SK-N-SH (cell line): ENCODE measurements at regions not wholly inside any gene's neighbourhood (a gene's known extent, or its start where the extent isn't known, plus 50 kb on each side); places are given as distances from the start of the nearest gene placed in this dataset.
"Not testable (repeated sequence)": the region's sequence is repeated elsewhere in the genome, so short reads cannot be mapped to it uniquely, and the experiment has no call there.

Source experiments
- CTCF ChIA-PET: fragments of 300-600, 350-600 bp; formaldehyde crosslinking; extraction: SDS; loops from one replicate; lab custom pipeline; 2021; lab: Yijun Ruan, JAX
- POLR2A ChIA-PET: fragments of 350-600 bp; sonication (Branson Sonifier 250); formaldehyde crosslinking; extraction: SDS; loops from one replicate; lab custom pipeline; 2020; ENCODE audit warnings: antibody characterized with exemption, inconsistent platforms; lab: Yijun Ruan, JAX
- DNase-seq: peaks from one replicate; pipeline ENCODE4 v3.0.0; 2012
- H2AFZ ChIP-seq: fragments of 200-600 bp; sonication (generic); 2 replicates; pipeline ENCODE4 v1.8.1; 2016; ENCODE audit warnings: antibody characterized with exemption, mild to moderate bottlenecking, low read depth
- H3F3A ChIP-seq: fragments of 200-600 bp; sonication (generic); replicated peaks from 2 replicates; pipeline ENCODE3; 2016; ENCODE audit warnings: antibody characterized with exemption, mild to moderate bottlenecking; ENCODE audit not compliant: insufficient read depth
- H3K27ac ChIP-seq, 2 experiments: fragments of 200-500 bp in 1 of 2; fragments of 200-600 bp in 1 of 2; sonication (Bioruptor generic) in 1 of 2; sonication (generic), shearing (Covaris generic) in 1 of 2; 2 replicates each; pipeline versions ENCODE4 v1.5.1 to v1.6.1; 2014 to 2016; ENCODE audit warnings: low read depth in 2 of 2, inconsistent platforms in 1 of 2, low read length in 1 of 2, mild to moderate bottlenecking in 1 of 2, mixed read lengths in 1 of 2
- H3K27me3 ChIP-seq: fragments of 200-600 bp; sonication (generic), shearing (Covaris generic); 2 replicates; pipeline ENCODE4 v1.6.1; 2016; ENCODE audit warnings: mixed run types; ENCODE audit not compliant: insufficient read depth
- H3K36me3 ChIP-seq, 2 experiments: fragments of 200-500 bp in 1 of 2; fragments of 200-600 bp in 1 of 2; sonication (Bioruptor generic) in 1 of 2; sonication (generic) in 1 of 2; replicated peaks in 1 of 2; 2 replicates each; pipeline versions ENCODE3 to v1.5.1; 2014 to 2016; ENCODE audit warnings: low read length in 1 of 2, mild to moderate bottlenecking in 1 of 2; ENCODE audit not compliant: insufficient read depth in 2 of 2, control insufficient read depth in 1 of 2
- H3K4me1 ChIP-seq, 2 experiments: fragments of 200-500 bp in 1 of 2; fragments of 200-600 bp in 1 of 2; sonication (Bioruptor generic) in 1 of 2; sonication (generic), shearing (Covaris generic) in 1 of 2; 2 replicates each; pipeline versions ENCODE4 v1.5.1 to v1.6.1; 2014 to 2016; ENCODE audit warnings: low read depth in 1 of 2, low read length in 1 of 2, mixed run types in 1 of 2; ENCODE audit not compliant: insufficient read depth in 2 of 2, control insufficient read depth in 1 of 2
- H3K4me2 ChIP-seq: fragments of 200-600 bp; sonication (generic), shearing (Covaris generic); 2 replicates; pipeline ENCODE4 v1.6.1; 2017; ENCODE audit warnings: mixed run types
- H3K4me3 ChIP-seq, 2 experiments: fragments of 200-500 bp in 1 of 2; fragments of 200-600 bp in 1 of 2; sonication (Bioruptor generic) in 1 of 2; sonication (generic), shearing (Covaris generic) in 1 of 2; 2 replicates each; pipeline versions ENCODE4 v1.5.1 to v1.8.1; 2014 to 2016; ENCODE audit warnings: low read depth in 2 of 2, inconsistent platforms in 1 of 2, low read length in 1 of 2, mild to moderate bottlenecking in 1 of 2, mixed read lengths in 1 of 2, moderate library complexity in 1 of 2
- H3K79me2 ChIP-seq: fragments of 200-600 bp; sonication (generic); 2 replicates; pipeline ENCODE4 v1.8.1; 2017; ENCODE audit warnings: mild to moderate bottlenecking; ENCODE audit not compliant: insufficient read depth
- H3K9ac ChIP-seq: fragments of 200-600 bp; sonication (generic); 2 replicates; pipeline ENCODE4 v1.6.1; 2017; ENCODE audit warnings: mixed run types
- H3K9me2 ChIP-seq: fragments of 200-600 bp; sonication (generic); 2 replicates; pipeline ENCODE4 v1.6.1; 2017; ENCODE audit warnings: mixed run types
- H3K9me3 ChIP-seq: fragments of 200-600 bp; sonication (generic); 2 replicates; pipeline ENCODE4 v1.6.1; 2017; ENCODE audit warnings: mixed run types, mild to moderate bottlenecking, moderate library complexity
- H4K20me1 ChIP-seq: fragments of 200-600 bp; sonication (generic); 2 replicates; pipeline ENCODE4 v1.6.1; 2017; ENCODE audit warnings: mild to moderate bottlenecking, mixed run types; ENCODE audit not compliant: insufficient read depth
- CHD2 ChIP-seq: fragments of 150-350 bp; IDR thresholded peaks from 2 replicates; pipeline ENCODE4 v1.6.1; 2018; ENCODE audit warnings: low read length; ENCODE audit not compliant: partially characterized antibody
- ELF1 ChIP-seq: IDR thresholded peaks from 2 replicates; pipeline ENCODE4 v1.4.0; 2012
- FOXJ3 ChIP-seq: sonication (generic); formaldehyde crosslinking; IDR thresholded peaks from 2 replicates; pipeline ENCODE4 v1.5.1; 2020; ENCODE audit warnings: mild to moderate bottlenecking, missing genetic modification reagents
- GABPA ChIP-seq: IDR thresholded peaks from 2 replicates; pipeline ENCODE4 v1.4.0; 2012; ENCODE audit warnings: low read depth, mild to moderate bottlenecking
- GATA2 ChIP-seq: sonication (generic); formaldehyde crosslinking; IDR thresholded peaks from 2 replicates; pipeline ENCODE4 v1.5.0; 2020; ENCODE audit warnings: mild to moderate bottlenecking, missing genetic modification reagents
- MEF2A ChIP-seq: IDR thresholded peaks from 2 replicates; pipeline ENCODE4 v1.4.0; 2012; ENCODE audit warnings: low read depth, borderline replicate concordance
- MXI1 ChIP-seq: IDR thresholded peaks from 2 replicates; pipeline ENCODE4 v1.6.1; 2012; ENCODE audit warnings: mild to moderate bottlenecking, low read depth, low read length, improper control_type of control experiment
- NFIC ChIP-seq: IDR thresholded peaks from 2 replicates; pipeline ENCODE4 v1.4.0; 2012; ENCODE audit warnings: borderline replicate concordance
- POLR2AphosphoS5 ChIP-seq: IDR thresholded peaks from 2 replicates; pipeline ENCODE4 v1.6.1; 2012; ENCODE audit warnings: low read depth, low read length
- RFX5 ChIP-seq: IDR thresholded peaks from 2 replicates; pipeline ENCODE4 v1.6.1; 2012; ENCODE audit warnings: mild to moderate bottlenecking, improper control_type of control experiment, low read length
- RXRA ChIP-seq: IDR thresholded peaks from 2 replicates; pipeline ENCODE4 v1.4.0; 2012; ENCODE audit warnings: low read depth, mild to moderate bottlenecking, borderline replicate concordance
- TAF1 ChIP-seq: IDR thresholded peaks from 2 replicates; pipeline ENCODE4 v1.6.1; 2012; ENCODE audit warnings: low read depth, mild to moderate bottlenecking, low read length, moderate library complexity, borderline replicate concordance
- TCF12 ChIP-seq: IDR thresholded peaks from 2 replicates; pipeline ENCODE4 v1.4.0; 2012
- TEAD4 ChIP-seq: IDR thresholded peaks from 2 replicates; pipeline ENCODE4 v1.4.0; 2012; ENCODE audit warnings: mild to moderate bottlenecking, borderline replicate concordance; ENCODE audit not compliant: insufficient read depth
- WGBS: methylation state at CpG from one replicate; pipeline ENCODE4 v1.1.6; 2017; ENCODE audit warnings: low lambda C conversion rate; 5-methylcytosine and 5-hydroxymethylcytosine counted together
- TF ChIP-seq, protein P1 (sequence below): fragments of 200-600 bp; sonication (generic); IDR thresholded peaks from 2 replicates; pipeline ENCODE4 v1.6.1; 2017; ENCODE audit warnings: antibody characterized with exemption, mild to moderate bottlenecking, moderate library complexity
- TF ChIP-seq, protein P2 (sequence below): IDR thresholded peaks from 2 replicates; pipeline ENCODE4 v1.6.1; 2012; ENCODE audit warnings: mild to moderate bottlenecking, low read depth, low read length, moderate library complexity
- TF ChIP-seq, protein P3 (sequence below): fragments of 150-350 bp; IDR thresholded peaks from 2 replicates; pipeline ENCODE4 v1.6.1; 2016; ENCODE audit warnings: mild to moderate bottlenecking, low read depth, low read length

DNA sequence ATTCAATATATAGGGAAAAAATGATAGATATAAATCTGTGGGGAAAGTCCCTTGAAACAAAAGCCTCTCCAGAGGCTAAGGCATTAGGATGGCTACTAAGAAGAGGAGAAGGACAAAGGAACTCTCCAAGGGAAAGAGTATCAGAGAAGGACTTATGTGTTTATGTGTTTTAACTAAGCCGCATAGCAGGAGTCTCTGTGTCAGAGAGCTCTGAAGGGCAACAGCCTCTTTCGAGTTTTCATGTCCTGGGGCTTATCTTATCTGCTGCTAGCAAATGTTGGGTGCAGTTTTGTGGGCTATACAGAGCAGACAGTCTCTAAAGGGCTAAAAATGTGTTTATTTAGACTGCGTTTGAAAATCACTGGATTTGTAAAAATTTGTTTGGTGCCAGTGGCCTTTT, 1145.6 kb upstream of the DIAPH2 start:
- Histone ChIP-seq H4K20me1 (no peaks in the 10 kb centered on the region), H3K36me3 (peaks cover 0 to 4% of the 10 kb centered on the region in 2 experiments), H3K79me2 (no peaks in the 10 kb centered on the region), H3K27me3 (no peaks in the 10 kb centered on the region), H3K9me3 (no peaks in the 10 kb centered on the region), H3K4me2 (no peak overlapping the region), H3K9me2 (no peaks in the 10 kb centered on the region), H3K9ac (no peak overlapping the region), H3F3A (no peaks in the 10 kb centered on the region), H2AFZ (no peak overlapping the region), H3K4me3 (no peak overlapping the region), H3K4me1 (no peaks in the 10 kb centered on the region), H3K27ac (no peak overlapping the region)
- no peak for TF ChIP-seq NFIC
- TF ChIP-seq, protein P1, sequence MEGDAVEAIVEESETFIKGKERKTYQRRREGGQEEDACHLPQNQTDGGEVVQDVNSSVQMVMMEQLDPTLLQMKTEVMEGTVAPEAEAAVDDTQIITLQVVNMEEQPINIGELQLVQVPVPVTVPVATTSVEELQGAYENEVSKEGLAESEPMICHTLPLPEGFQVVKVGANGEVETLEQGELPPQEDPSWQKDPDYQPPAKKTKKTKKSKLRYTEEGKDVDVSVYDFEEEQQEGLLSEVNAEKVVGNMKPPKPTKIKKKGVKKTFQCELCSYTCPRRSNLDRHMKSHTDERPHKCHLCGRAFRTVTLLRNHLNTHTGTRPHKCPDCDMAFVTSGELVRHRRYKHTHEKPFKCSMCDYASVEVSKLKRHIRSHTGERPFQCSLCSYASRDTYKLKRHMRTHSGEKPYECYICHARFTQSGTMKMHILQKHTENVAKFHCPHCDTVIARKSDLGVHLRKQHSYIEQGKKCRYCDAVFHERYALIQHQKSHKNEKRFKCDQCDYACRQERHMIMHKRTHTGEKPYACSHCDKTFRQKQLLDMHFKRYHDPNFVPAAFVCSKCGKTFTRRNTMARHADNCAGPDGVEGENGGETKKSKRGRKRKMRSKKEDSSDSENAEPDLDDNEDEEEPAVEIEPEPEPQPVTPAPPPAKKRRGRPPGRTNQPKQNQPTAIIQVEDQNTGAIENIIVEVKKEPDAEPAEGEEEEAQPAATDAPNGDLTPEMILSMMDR: no peak
- TF ChIP-seq TCF12: no peak
- 9% methylated on average over 3 of the region's 3 CpGs for WGBS
- ChIA-PET CTCF (no interaction called here), POLR2A (no interaction called here)
- DNase-seq: no peak

DNA sequence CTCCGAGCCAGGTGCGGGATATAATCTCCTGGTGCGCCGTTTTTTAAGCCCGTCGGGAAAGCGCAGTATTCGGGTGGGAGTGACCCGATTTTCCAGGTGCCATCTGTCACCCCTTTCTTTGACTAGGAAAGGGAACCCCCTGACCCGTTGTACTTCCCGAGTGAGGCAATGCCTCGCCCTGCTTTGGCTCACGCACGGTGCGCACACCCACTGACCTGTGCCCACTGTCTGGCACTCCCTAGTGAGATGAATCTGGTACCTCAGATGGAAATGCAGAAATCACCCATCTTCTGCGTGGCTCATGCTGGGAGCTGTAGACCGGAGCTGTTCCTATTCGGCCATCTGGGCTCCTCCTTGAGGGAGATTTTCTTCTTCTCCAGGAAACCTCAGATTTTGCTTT, 1135.1 kb upstream of the DIAPH2 start:
- not testable (repeated sequence) for H3K79me2 ChIP-seq

DNA sequence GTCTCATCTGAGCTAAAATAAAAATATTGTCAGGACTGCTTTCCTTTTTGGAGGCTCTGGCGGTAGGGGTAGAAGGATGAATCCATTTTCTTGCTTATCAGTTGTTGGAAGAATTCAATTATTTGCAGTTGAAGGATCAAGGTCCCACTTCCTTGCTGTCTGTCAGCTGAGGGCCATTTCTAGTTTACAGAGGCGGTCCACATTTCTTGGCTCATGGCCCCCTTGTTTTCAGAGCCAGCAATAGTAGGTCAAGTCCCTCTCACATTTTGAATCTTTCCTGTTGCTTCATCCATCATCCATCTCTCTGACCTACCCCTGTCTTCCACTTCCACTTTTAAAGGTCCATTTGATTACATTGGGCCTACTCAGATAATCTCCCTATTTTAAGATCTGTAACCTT, 1099.3 kb upstream of the DIAPH2 start:
- no peaks in the 10 kb centered on the region for H3K27me3 ChIP-seq
- no peaks in the 10 kb centered on the region for H3K79me2 ChIP-seq
- H3K36me3 ChIP-seq: no peaks in the 10 kb centered on the region
- H3K4me2 ChIP-seq: no peak overlapping the region
- no peaks in the 10 kb centered on the region for H3K9me3 ChIP-seq
- H3K9ac ChIP-seq: no peak overlapping the region
- no peaks in the 10 kb centered on the region for H3F3A ChIP-seq
- 11% methylated on average over 2 of the region's 2 CpGs for WGBS
- no peak for DNase-seq
- H3K9me2 ChIP-seq: no peaks in the 10 kb centered on the region
- POLR2A ChIA-PET: no interaction called here
- no peaks in the 10 kb centered on the region for H4K20me1 ChIP-seq
- H3K4me3 ChIP-seq: no peak overlapping the region
- H3K27ac ChIP-seq: no peak overlapping the region
- no peak overlapping the region for H2AFZ ChIP-seq
- H3K4me1 ChIP-seq: no peaks in the 10 kb centered on the region
- CTCF ChIA-PET: no interaction called here
- TF ChIP-seq, protein P2, sequence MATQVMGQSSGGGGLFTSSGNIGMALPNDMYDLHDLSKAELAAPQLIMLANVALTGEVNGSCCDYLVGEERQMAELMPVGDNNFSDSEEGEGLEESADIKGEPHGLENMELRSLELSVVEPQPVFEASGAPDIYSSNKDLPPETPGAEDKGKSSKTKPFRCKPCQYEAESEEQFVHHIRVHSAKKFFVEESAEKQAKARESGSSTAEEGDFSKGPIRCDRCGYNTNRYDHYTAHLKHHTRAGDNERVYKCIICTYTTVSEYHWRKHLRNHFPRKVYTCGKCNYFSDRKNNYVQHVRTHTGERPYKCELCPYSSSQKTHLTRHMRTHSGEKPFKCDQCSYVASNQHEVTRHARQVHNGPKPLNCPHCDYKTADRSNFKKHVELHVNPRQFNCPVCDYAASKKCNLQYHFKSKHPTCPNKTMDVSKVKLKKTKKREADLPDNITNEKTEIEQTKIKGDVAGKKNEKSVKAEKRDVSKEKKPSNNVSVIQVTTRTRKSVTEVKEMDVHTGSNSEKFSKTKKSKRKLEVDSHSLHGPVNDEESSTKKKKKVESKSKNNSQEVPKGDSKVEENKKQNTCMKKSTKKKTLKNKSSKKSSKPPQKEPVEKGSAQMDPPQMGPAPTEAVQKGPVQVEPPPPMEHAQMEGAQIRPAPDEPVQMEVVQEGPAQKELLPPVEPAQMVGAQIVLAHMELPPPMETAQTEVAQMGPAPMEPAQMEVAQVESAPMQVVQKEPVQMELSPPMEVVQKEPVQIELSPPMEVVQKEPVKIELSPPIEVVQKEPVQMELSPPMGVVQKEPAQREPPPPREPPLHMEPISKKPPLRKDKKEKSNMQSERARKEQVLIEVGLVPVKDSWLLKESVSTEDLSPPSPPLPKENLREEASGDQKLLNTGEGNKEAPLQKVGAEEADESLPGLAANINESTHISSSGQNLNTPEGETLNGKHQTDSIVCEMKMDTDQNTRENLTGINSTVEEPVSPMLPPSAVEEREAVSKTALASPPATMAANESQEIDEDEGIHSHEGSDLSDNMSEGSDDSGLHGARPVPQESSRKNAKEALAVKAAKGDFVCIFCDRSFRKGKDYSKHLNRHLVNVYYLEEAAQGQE: no peak
- TF ChIP-seq RXRA (no peak), TAF1 (no peak), CHD2 (no peak), MXI1 (no peak), FOXJ3 (CRISPR knock-in tag) (no peak), GATA2 (CRISPR knock-in tag) (no peak), MEF2A (no peak), TEAD4 (no peak), ELF1 (no peak), RFX5 (no peak), POLR2AphosphoS5 (no peak), GABPA (no peak)
- TF ChIP-seq, protein P3, sequence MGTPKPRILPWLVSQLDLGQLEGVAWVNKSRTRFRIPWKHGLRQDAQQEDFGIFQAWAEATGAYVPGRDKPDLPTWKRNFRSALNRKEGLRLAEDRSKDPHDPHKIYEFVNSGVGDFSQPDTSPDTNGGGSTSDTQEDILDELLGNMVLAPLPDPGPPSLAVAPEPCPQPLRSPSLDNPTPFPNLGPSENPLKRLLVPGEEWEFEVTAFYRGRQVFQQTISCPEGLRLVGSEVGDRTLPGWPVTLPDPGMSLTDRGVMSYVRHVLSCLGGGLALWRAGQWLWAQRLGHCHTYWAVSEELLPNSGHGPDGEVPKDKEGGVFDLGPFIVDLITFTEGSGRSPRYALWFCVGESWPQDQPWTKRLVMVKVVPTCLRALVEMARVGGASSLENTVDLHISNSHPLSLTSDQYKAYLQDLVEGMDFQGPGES: no peak

More for the DNA sequence above, 1135.1 kb upstream of the DIAPH2 start:
- POLR2A ChIA-PET, H3K9ac ChIP-seq, H3F3A ChIP-seq, H3K27me3 ChIP-seq, H3K9me3 ChIP-seq, H3K4me1 ChIP-seq, H3K36me3 ChIP-seq, H3K4me3 ChIP-seq, H4K20me1 ChIP-seq, H3K27ac ChIP-seq, H2AFZ ChIP-seq, DNase-seq, CTCF ChIA-PET, H3K9me2 ChIP-seq, H3K4me2 ChIP-seq: not testable (repeated sequence)
- 22% methylated on average over 17 of the region's 18 CpGs for WGBS
